Fibroblast of the aortic adventitia (primary cell): ENCODE measurements at regions not wholly inside any gene's neighbourhood (a gene's known extent, or its start where the extent isn't known, plus 50 kb on each side); places are given as distances from the start of the nearest gene placed in this dataset.

Experiments used
- DNase-seq: peaks from one replicate; pipeline ENCODE4 v3.0.0-alpha.2; 2010; ENCODE audit warnings: low read depth
- H3K4me3 ChIP-seq: 2 replicates; pipeline ENCODE4 v1.5.1; 2011; ENCODE audit warnings: low read depth, mild to moderate bottlenecking, control low read depth, low read length, moderate library complexity
- TF ChIP-seq, protein P1 (sequence below): IDR thresholded peaks from 2 replicates; pipeline ENCODE4 v1.5.1; 2011; ENCODE audit warnings: mild to moderate bottlenecking, low read length, control low read depth, inconsistent platforms; ENCODE audit not compliant: insufficient read depth

DNA sequence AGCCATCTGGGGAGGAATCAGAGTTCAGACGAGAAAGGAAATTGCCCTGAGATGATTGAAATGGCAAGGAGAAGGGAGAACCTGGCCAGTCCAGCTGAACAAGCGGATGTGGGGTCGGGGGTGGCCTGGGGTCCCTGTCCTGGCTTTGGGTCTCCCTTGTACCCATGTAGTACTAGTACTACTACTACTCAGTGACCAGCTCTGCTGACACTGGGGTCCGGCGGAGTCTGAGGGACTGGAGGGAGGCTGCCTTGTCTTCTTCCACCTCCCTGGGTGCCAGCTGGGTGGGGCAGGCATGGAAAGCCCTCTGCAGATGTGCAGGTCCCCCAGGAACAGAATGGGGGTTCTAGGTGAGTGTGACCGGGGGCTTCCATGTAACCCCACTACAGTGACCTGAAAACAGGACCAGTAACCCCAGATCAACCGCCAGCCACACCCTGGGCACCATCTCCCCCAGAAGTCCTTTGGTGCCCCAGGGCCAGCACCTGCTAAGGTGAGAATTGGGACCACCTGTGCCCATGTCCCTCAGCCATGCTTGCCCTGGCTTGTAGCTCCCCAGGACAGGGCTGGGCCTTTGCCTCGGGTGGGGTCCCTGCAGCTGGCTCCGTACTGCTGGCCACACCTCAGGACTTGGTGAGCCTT is 89.1 kb upstream of the COL5A1 start:
- no peak overlapping the region for H3K4me3 ChIP-seq
- TF ChIP-seq, protein P1, sequence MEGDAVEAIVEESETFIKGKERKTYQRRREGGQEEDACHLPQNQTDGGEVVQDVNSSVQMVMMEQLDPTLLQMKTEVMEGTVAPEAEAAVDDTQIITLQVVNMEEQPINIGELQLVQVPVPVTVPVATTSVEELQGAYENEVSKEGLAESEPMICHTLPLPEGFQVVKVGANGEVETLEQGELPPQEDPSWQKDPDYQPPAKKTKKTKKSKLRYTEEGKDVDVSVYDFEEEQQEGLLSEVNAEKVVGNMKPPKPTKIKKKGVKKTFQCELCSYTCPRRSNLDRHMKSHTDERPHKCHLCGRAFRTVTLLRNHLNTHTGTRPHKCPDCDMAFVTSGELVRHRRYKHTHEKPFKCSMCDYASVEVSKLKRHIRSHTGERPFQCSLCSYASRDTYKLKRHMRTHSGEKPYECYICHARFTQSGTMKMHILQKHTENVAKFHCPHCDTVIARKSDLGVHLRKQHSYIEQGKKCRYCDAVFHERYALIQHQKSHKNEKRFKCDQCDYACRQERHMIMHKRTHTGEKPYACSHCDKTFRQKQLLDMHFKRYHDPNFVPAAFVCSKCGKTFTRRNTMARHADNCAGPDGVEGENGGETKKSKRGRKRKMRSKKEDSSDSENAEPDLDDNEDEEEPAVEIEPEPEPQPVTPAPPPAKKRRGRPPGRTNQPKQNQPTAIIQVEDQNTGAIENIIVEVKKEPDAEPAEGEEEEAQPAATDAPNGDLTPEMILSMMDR = no peak
- no peak for DNase-seq

DNA sequence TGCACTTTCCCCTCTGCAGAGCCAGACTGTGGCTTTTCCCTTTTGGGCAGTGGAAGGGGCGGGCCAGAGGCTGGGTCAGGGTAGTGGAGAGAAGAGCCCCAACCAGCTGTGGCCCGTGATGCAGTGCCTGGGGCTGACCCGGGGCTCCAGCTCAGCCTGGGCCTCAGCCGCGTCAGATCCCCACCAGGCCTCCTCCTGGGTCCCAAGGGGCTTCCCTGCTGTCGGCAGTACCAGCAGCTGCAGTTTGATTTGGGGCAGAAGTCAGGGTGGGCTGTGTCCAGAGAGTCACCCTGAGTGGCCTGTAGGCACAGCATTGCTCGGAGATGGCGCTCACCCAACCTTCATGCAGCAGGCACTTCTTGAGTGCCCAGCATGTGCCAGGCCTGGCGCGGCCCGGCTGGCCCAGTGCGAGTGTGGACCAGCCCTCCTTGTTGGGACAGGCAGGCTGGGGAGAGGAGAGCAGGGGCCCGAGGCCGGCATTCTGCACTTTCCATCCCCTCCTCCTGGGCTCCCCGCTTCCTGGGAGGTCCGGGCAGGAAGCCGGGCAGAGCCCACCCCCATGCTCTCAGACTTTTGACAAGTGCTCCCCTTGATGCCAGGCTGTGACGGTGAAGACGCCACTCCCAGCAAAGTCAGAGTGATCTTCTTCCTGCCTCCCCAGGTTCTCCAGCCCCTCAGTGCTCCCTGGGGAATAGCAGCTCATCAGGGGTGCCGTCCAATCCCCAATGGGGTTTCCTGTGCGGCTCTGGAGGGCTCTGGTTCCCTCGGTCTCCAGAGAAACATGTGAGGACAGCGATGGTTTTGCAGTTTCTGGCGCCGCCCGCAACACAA is 88.3 kb upstream of the COL5A1 start:
- DNase-seq = no peak

DNA sequence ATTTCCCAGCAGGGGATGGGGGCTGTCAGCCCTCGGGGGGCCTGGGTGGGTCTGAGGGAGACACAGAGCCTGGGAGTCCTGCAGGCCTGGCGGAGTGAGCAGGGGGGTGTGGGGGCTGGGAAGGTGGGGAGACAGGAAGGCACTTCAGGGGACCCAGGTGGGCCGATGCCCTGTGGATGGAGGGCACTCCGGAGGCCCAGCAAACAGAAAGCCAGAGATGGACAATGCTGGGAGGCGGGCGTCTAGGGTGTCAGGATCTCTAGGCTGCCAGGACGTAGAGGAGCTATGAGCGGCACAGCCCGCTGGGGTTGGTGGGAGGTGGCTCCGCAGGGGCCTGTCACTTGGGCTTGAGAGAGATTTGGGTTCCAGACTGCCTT is 87.6 kb upstream of the COL5A1 start:
- TF ChIP-seq, protein P1 = no peak
- no peak overlapping the region for H3K4me3 ChIP-seq
- DNase-seq = no peak

More for the DNA sequence above, 88.3 kb upstream of the COL5A1 start:
- H3K4me3 ChIP-seq = no peak overlapping the region
- TF ChIP-seq, protein P1 = no peak

DNA sequence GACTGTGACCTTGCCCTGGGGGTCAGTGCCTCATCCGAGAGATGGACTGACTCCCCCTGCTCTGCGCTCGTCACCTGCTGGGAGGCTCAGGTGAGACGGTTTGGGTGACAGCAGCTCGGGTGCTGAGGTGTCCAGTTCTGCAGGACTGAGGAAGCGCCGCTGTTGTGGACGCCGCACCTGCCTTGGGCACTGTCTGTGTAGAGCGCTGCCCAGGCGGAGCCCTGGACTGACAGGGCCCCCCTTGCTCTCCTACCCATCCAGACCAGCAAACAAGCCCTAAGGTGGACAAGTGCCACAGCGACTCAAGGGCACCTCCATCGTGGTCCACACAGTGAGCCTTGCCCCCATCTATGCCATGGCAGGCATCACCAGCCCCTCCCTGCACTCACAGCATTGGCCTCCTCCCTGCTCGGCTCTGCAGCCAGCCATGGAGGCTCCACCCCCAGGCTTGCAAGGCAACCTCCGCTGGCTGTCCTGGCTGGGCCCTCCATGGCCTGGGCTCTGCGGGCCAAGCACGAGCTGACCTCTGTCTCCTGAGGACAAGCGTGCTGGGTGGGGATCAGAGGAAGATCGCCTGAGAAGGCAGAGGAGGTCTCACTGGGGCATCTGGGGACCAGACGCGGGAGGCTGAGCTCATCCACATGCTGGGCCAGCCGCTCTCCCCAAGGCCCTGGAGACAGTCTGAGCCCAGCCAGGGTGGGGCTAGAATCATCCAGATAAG is 87.1 kb upstream of the COL5A1 start:
- DNase-seq = peak; percentile 42
- H3K4me3 ChIP-seq = no peak overlapping the region
- TF ChIP-seq, protein P1 = no peak

DNA sequence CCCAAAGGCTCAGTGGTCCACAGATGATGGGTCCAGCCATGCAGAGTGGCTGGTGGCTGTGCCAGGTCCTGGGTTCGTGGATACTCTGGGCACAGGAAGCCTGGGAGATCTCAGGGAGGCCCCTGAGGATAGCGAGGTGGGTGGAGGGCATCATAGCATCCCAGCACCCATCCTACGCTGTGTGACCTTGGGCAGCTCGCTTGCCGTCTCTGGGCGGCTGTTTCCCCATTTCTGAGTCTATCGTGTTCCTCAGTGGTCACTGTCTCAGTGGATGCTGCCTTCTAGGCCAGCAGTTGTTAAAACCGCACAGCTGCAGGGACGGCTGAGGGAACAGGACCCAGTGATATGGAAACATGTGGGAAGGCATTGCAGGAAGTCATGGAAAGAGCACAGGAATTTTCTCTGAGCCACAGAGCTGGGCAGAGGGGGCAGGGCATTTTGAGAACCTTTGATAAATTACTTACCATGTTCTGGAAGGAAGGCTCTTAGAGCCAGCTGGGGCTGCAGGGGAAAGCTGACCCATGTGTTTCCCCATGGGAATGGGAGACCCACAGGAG is 86.4 kb upstream of the COL5A1 start:
- H3K4me3 ChIP-seq = no peak overlapping the region
- TF ChIP-seq, protein P1 = no peak
- DNase-seq = peak; percentile 61

GRCh38 chr9:134556531-134557068 is 85.0 kb upstream of the COL5A1 start:
- TF ChIP-seq, protein P1 = no peak
- no peak overlapping the region for H3K4me3 ChIP-seq
- peak; percentile 82 for DNase-seq
